ENCODE measurements at regions not wholly inside any gene's neighbourhood (a gene's known extent, or its start where the extent isn't known, plus 50 kb on each side); places are given as distances from the start of the nearest gene placed in this dataset.

DNA sequence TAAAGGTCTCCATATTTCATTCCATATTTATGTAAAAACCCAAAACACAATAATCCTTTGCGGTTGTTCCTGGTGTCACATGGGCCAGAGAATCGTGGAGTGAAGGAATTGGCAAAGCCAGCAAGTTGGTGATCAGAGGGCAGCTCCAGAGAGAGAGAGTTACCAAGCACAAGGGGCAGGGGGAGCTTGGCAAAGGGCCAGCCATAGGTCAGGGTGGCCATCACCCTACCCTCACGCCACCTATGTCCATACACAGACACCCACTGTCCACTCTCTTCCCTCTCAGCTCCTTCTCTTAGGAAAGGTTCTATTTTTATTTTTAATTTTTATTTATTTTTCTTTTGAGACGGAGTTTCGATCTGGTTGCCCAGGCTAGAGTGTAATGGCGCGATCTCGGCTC, 163.2 kb upstream of the JARID2 start:
- TF ChIP-seq, protein P1, sequence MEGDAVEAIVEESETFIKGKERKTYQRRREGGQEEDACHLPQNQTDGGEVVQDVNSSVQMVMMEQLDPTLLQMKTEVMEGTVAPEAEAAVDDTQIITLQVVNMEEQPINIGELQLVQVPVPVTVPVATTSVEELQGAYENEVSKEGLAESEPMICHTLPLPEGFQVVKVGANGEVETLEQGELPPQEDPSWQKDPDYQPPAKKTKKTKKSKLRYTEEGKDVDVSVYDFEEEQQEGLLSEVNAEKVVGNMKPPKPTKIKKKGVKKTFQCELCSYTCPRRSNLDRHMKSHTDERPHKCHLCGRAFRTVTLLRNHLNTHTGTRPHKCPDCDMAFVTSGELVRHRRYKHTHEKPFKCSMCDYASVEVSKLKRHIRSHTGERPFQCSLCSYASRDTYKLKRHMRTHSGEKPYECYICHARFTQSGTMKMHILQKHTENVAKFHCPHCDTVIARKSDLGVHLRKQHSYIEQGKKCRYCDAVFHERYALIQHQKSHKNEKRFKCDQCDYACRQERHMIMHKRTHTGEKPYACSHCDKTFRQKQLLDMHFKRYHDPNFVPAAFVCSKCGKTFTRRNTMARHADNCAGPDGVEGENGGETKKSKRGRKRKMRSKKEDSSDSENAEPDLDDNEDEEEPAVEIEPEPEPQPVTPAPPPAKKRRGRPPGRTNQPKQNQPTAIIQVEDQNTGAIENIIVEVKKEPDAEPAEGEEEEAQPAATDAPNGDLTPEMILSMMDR (IDR thresholded peaks at IDR 0.05; ENCODE audit: low read depth, low read length, poor library complexity, severe bottlenecking): no peak
- TF ChIP-seq EZH2phosphoT487 (IDR thresholded peaks at IDR 0.05; ENCODE audit: borderline replicate concordance, low read length): no peak
